SK-N-SH (cell line): ENCODE measurements at regions not wholly inside any gene's neighbourhood (a gene's known extent, or its start where the extent isn't known, plus 50 kb on each side); places are given as distances from the start of the nearest gene placed in this dataset.

ENCODE experiments used
- CTCF ChIA-PET: fragments of 300-600, 350-600 bp; formaldehyde crosslinking; extraction: SDS; loops from one replicate; lab custom pipeline; 2021; lab: Yijun Ruan, JAX
- POLR2A ChIA-PET: fragments of 350-600 bp; sonication (Branson Sonifier 250); formaldehyde crosslinking; extraction: SDS; loops from one replicate; lab custom pipeline; 2020; ENCODE audit warnings: antibody characterized with exemption, inconsistent platforms; lab: Yijun Ruan, JAX
- DNase-seq: peaks from one replicate; pipeline ENCODE4 v3.0.0; 2012
- H2AFZ ChIP-seq: fragments of 200-600 bp; sonication (generic); 2 replicates; pipeline ENCODE4 v1.8.1; 2016; ENCODE audit warnings: antibody characterized with exemption, mild to moderate bottlenecking, low read depth
- H3F3A ChIP-seq: fragments of 200-600 bp; sonication (generic); replicated peaks from 2 replicates; pipeline ENCODE3; 2016; ENCODE audit warnings: antibody characterized with exemption, mild to moderate bottlenecking; ENCODE audit not compliant: insufficient read depth
- H3K27ac ChIP-seq, 2 experiments: fragments of 200-500 bp in 1 of 2; fragments of 200-600 bp in 1 of 2; sonication (Bioruptor generic) in 1 of 2; sonication (generic), shearing (Covaris generic) in 1 of 2; 2 replicates each; pipeline versions ENCODE4 v1.5.1 to v1.6.1; 2014 to 2016; ENCODE audit warnings: low read depth in 2 of 2, inconsistent platforms in 1 of 2, low read length in 1 of 2, mild to moderate bottlenecking in 1 of 2, mixed read lengths in 1 of 2
- H3K27me3 ChIP-seq: fragments of 200-600 bp; sonication (generic), shearing (Covaris generic); 2 replicates; pipeline ENCODE4 v1.6.1; 2016; ENCODE audit warnings: mixed run types; ENCODE audit not compliant: insufficient read depth
- H3K36me3 ChIP-seq, 2 experiments: fragments of 200-500 bp in 1 of 2; fragments of 200-600 bp in 1 of 2; sonication (Bioruptor generic) in 1 of 2; sonication (generic) in 1 of 2; replicated peaks in 1 of 2; 2 replicates each; pipeline versions ENCODE3 to v1.5.1; 2014 to 2016; ENCODE audit warnings: low read length in 1 of 2, mild to moderate bottlenecking in 1 of 2; ENCODE audit not compliant: insufficient read depth in 2 of 2, control insufficient read depth in 1 of 2
- H3K4me1 ChIP-seq, 2 experiments: fragments of 200-500 bp in 1 of 2; fragments of 200-600 bp in 1 of 2; sonication (Bioruptor generic) in 1 of 2; sonication (generic), shearing (Covaris generic) in 1 of 2; 2 replicates each; pipeline versions ENCODE4 v1.5.1 to v1.6.1; 2014 to 2016; ENCODE audit warnings: low read depth in 1 of 2, low read length in 1 of 2, mixed run types in 1 of 2; ENCODE audit not compliant: insufficient read depth in 2 of 2, control insufficient read depth in 1 of 2
- H3K4me2 ChIP-seq: fragments of 200-600 bp; sonication (generic), shearing (Covaris generic); 2 replicates; pipeline ENCODE4 v1.6.1; 2017; ENCODE audit warnings: mixed run types
- H3K4me3 ChIP-seq, 2 experiments: fragments of 200-500 bp in 1 of 2; fragments of 200-600 bp in 1 of 2; sonication (Bioruptor generic) in 1 of 2; sonication (generic), shearing (Covaris generic) in 1 of 2; 2 replicates each; pipeline versions ENCODE4 v1.5.1 to v1.8.1; 2014 to 2016; ENCODE audit warnings: low read depth in 2 of 2, inconsistent platforms in 1 of 2, low read length in 1 of 2, mild to moderate bottlenecking in 1 of 2, mixed read lengths in 1 of 2, moderate library complexity in 1 of 2
- H3K79me2 ChIP-seq: fragments of 200-600 bp; sonication (generic); 2 replicates; pipeline ENCODE4 v1.8.1; 2017; ENCODE audit warnings: mild to moderate bottlenecking; ENCODE audit not compliant: insufficient read depth
- H3K9ac ChIP-seq: fragments of 200-600 bp; sonication (generic); 2 replicates; pipeline ENCODE4 v1.6.1; 2017; ENCODE audit warnings: mixed run types
- H3K9me2 ChIP-seq: fragments of 200-600 bp; sonication (generic); 2 replicates; pipeline ENCODE4 v1.6.1; 2017; ENCODE audit warnings: mixed run types
- H3K9me3 ChIP-seq: fragments of 200-600 bp; sonication (generic); 2 replicates; pipeline ENCODE4 v1.6.1; 2017; ENCODE audit warnings: mixed run types, mild to moderate bottlenecking, moderate library complexity
- H4K20me1 ChIP-seq: fragments of 200-600 bp; sonication (generic); 2 replicates; pipeline ENCODE4 v1.6.1; 2017; ENCODE audit warnings: mild to moderate bottlenecking, mixed run types; ENCODE audit not compliant: insufficient read depth
- CHD2 ChIP-seq: fragments of 150-350 bp; IDR thresholded peaks from 2 replicates; pipeline ENCODE4 v1.6.1; 2018; ENCODE audit warnings: low read length; ENCODE audit not compliant: partially characterized antibody
- CTCF ChIP-seq: fragments of 200-600 bp; sonication (generic); IDR thresholded peaks from 2 replicates; pipeline ENCODE4 v1.6.1; 2017; ENCODE audit warnings: antibody characterized with exemption, mild to moderate bottlenecking, moderate library complexity
- ELF1 ChIP-seq: IDR thresholded peaks from 2 replicates; pipeline ENCODE4 v1.4.0; 2012
- EP300 ChIP-seq, 2 experiments: IDR thresholded peaks; 2 replicates each; pipeline versions ENCODE4 v1.4.0 to v1.6.1; 2012; ENCODE audit warnings: borderline replicate concordance in 1 of 2, low read depth in 1 of 2, low read length in 1 of 2
- EZH2phosphoT487 ChIP-seq: fragments of 200-600 bp; sonication (generic); IDR thresholded peaks from 2 replicates; pipeline ENCODE4 v1.6.1; 2017; ENCODE audit warnings: low read depth, mixed run types, mild to moderate bottlenecking, antibody characterized with exemption, moderate library complexity, borderline replicate concordance
- FOSL2 ChIP-seq: IDR thresholded peaks from 2 replicates; pipeline ENCODE4 v1.4.0; 2012; ENCODE audit warnings: low read depth, mild to moderate bottlenecking, moderate library complexity, borderline replicate concordance
- FOXJ3 ChIP-seq: sonication (generic); formaldehyde crosslinking; IDR thresholded peaks from 2 replicates; pipeline ENCODE4 v1.5.1; 2020; ENCODE audit warnings: mild to moderate bottlenecking, missing genetic modification reagents
- FOXM1 ChIP-seq: IDR thresholded peaks from 2 replicates; pipeline ENCODE4 v1.4.0; 2012; ENCODE audit warnings: low read depth, mild to moderate bottlenecking
- GABPA ChIP-seq: IDR thresholded peaks from 2 replicates; pipeline ENCODE4 v1.4.0; 2012; ENCODE audit warnings: low read depth, mild to moderate bottlenecking
- GATA2 ChIP-seq: sonication (generic); formaldehyde crosslinking; IDR thresholded peaks from 2 replicates; pipeline ENCODE4 v1.5.0; 2020; ENCODE audit warnings: mild to moderate bottlenecking, missing genetic modification reagents
- JUND ChIP-seq: IDR thresholded peaks from 2 replicates; pipeline ENCODE4 v1.4.0; 2012
- MEF2A ChIP-seq: IDR thresholded peaks from 2 replicates; pipeline ENCODE4 v1.4.0; 2012; ENCODE audit warnings: low read depth, borderline replicate concordance
- NFIC ChIP-seq: IDR thresholded peaks from 2 replicates; pipeline ENCODE4 v1.4.0; 2012; ENCODE audit warnings: borderline replicate concordance
- NRF1 ChIP-seq: IDR thresholded peaks from 2 replicates; pipeline ENCODE4 v1.6.1; 2012; ENCODE audit warnings: low read depth, mild to moderate bottlenecking, low read length
- POLR2AphosphoS5 ChIP-seq: IDR thresholded peaks from 2 replicates; pipeline ENCODE4 v1.6.1; 2012; ENCODE audit warnings: low read depth, low read length
- RCOR1 ChIP-seq: fragments of 150-350 bp; IDR thresholded peaks from 2 replicates; pipeline ENCODE4 v1.6.1; 2017; ENCODE audit warnings: antibody characterized with exemption, low read length
- RFX5 ChIP-seq: IDR thresholded peaks from 2 replicates; pipeline ENCODE4 v1.6.1; 2012; ENCODE audit warnings: mild to moderate bottlenecking, improper control_type of control experiment, low read length
- SIN3A ChIP-seq: IDR thresholded peaks from 2 replicates; pipeline ENCODE4 v1.6.1; 2012; ENCODE audit warnings: low read depth, mild to moderate bottlenecking, low read length, moderate library complexity, borderline replicate concordance
- SMC3 ChIP-seq: IDR thresholded peaks from 2 replicates; pipeline ENCODE4 v1.6.1; 2012; ENCODE audit warnings: low read depth, low read length, improper control_type of control experiment
- TAF1 ChIP-seq: IDR thresholded peaks from 2 replicates; pipeline ENCODE4 v1.6.1; 2012; ENCODE audit warnings: low read depth, mild to moderate bottlenecking, low read length, moderate library complexity, borderline replicate concordance
- TCF12 ChIP-seq: IDR thresholded peaks from 2 replicates; pipeline ENCODE4 v1.4.0; 2012
- TEAD4 ChIP-seq: IDR thresholded peaks from 2 replicates; pipeline ENCODE4 v1.4.0; 2012; ENCODE audit warnings: mild to moderate bottlenecking, borderline replicate concordance; ENCODE audit not compliant: insufficient read depth
- USF1 ChIP-seq: IDR thresholded peaks from 2 replicates; pipeline ENCODE4 v1.4.0; 2012; ENCODE audit warnings: low read depth, borderline replicate concordance
- USF2 ChIP-seq: fragments of 150-350 bp; IDR thresholded peaks from 2 replicates; pipeline ENCODE4 v1.6.1; 2017; ENCODE audit warnings: antibody characterized with exemption, low read length, low read depth, borderline replicate concordance
- ZBTB33 ChIP-seq: IDR thresholded peaks from 2 replicates; pipeline ENCODE4 v1.4.0; 2012; ENCODE audit warnings: low read depth, borderline replicate concordance
- WGBS: methylation state at CpG from one replicate; pipeline ENCODE4 v1.1.6; 2017; ENCODE audit warnings: low lambda C conversion rate; 5-methylcytosine and 5-hydroxymethylcytosine counted together
- TF ChIP-seq, protein P1 (sequence below): IDR thresholded peaks from 2 replicates; pipeline ENCODE4; 2012
- TF ChIP-seq, protein P2 (sequence below): IDR thresholded peaks from 2 replicates; pipeline ENCODE4 v1.4.0; 2012; ENCODE audit warnings: low read depth

DNA sequence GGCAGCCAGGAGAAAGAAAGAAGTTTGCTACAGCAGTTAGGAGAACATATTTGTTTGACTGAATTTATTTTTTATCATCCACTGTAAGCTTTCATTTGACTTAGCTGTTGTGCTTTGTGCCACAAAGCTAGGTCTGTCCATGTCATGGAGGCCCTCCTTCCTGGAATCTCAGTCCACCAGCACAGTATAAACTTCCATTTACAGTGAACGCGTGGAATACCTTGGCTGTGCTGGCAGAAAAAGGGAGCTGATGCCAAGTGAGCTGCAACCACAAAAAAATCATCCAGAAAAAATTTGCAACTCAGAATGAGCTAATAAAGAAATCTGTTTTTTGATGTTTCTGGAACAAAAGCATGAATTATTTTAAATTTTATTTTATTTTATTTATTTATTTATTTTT is 72.6 kb downstream of the ATP6V1G3 start:
- WGBS: 86% methylated on average over 2 of the region's 2 CpGs
- no peaks in the 10 kb centered on the region for H3F3A ChIP-seq
- no peak for DNase-seq
- no peak overlapping the region for H3K4me3 ChIP-seq
- H3K27me3 ChIP-seq: no peaks in the 10 kb centered on the region
- peaks cover 8 to 11% of the 10 kb centered on the region in 2 experiments for H3K4me1 ChIP-seq
- 0 out of 2 replicates have a peak overlapping the region, but pooled peaks have one; percentile 8 for H3K9ac ChIP-seq
- H3K9me2 ChIP-seq: no peaks in the 10 kb centered on the region
- CTCF ChIA-PET: interaction anchor here (0.9 to 1.8 kb wide), 6 partner anchors 19 to 483 kb away, joined by 3 to 6 read pairs (median 4); no protein-coding TSS in a partner anchor
- no peaks in the 10 kb centered on the region for H3K9me3 ChIP-seq
- H4K20me1 ChIP-seq: no peaks in the 10 kb centered on the region
- POLR2A ChIA-PET: no interaction called here
- peak overlapping the region; percentile 29; the same call in 1 of the 2 replicates for H2AFZ ChIP-seq
- H3K36me3 ChIP-seq: no peaks in the 10 kb centered on the region
- H3K4me2 ChIP-seq: 0 out of 2 replicates have a peak overlapping the region, but pooled peaks have one; percentile 5
- H3K79me2 ChIP-seq: no peaks in the 10 kb centered on the region
- H3K27ac ChIP-seq: peak overlapping the region; percentile 28 to 29; a peak in 3 of 4 replicates
- TF ChIP-seq FOXJ3: no peak
- TF ChIP-seq, protein P1, sequence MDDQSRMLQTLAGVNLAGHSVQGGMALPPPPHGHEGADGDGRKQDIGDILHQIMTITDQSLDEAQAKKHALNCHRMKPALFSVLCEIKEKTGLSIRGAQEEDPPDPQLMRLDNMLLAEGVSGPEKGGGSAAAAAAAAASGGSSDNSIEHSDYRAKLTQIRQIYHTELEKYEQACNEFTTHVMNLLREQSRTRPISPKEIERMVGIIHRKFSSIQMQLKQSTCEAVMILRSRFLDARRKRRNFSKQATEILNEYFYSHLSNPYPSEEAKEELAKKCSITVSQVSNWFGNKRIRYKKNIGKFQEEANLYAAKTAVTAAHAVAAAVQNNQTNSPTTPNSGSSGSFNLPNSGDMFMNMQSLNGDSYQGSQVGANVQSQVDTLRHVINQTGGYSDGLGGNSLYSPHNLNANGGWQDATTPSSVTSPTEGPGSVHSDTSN: peak; percentile 21; the same call in 1 of the 2 replicates
- no peak for TF ChIP-seq ELF1
- no peak for TF ChIP-seq SMC3
- TF ChIP-seq FOSL2: no peak; the same call in 1 of the 2 replicates
- TF ChIP-seq USF2: no peak
- TF ChIP-seq GABPA: no peak
- no peak for TF ChIP-seq SIN3A
- TF ChIP-seq JUND: peak; percentile 14; the same call in 1 of the 2 replicates
- TF ChIP-seq TEAD4: no peak
- TF ChIP-seq, protein P2, sequence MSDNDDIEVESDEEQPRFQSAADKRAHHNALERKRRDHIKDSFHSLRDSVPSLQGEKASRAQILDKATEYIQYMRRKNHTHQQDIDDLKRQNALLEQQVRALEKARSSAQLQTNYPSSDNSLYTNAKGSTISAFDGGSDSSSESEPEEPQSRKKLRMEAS: no peak
- peak; percentile 78 for TF ChIP-seq NFIC
- TF ChIP-seq TAF1: no peak
- TF ChIP-seq RFX5: no peak
- TF ChIP-seq POLR2AphosphoS5: no peak
- no peak for TF ChIP-seq NRF1
- peak; percentile 43 for TF ChIP-seq TCF12
- TF ChIP-seq CTCF: no peak
- TF ChIP-seq ZBTB33: no peak
- no peak for TF ChIP-seq GATA2 (CRISPR knock-in tag)
- no peak for TF ChIP-seq CHD2
- no peak for TF ChIP-seq RCOR1
- no peak for TF ChIP-seq USF1
- TF ChIP-seq EP300 (IDR thresholded peaks at IDR 0.05; ENCODE audit: borderline replicate concordance in 1 of 2, low read depth in 1 of 2, low read length in 1 of 2): peak in 1 of 2 experiments; percentile 44; a peak in 1 of 4 replicates
- TF ChIP-seq FOXM1: no peak
- no peak for TF ChIP-seq MEF2A
- TF ChIP-seq EZH2phosphoT487: no peak
